ENCODE measurements at regions not wholly inside any gene's neighbourhood (a gene's known extent, or its start where the extent isn't known, plus 50 kb on each side); places are given as distances from the start of the nearest gene placed in this dataset.

DNA sequence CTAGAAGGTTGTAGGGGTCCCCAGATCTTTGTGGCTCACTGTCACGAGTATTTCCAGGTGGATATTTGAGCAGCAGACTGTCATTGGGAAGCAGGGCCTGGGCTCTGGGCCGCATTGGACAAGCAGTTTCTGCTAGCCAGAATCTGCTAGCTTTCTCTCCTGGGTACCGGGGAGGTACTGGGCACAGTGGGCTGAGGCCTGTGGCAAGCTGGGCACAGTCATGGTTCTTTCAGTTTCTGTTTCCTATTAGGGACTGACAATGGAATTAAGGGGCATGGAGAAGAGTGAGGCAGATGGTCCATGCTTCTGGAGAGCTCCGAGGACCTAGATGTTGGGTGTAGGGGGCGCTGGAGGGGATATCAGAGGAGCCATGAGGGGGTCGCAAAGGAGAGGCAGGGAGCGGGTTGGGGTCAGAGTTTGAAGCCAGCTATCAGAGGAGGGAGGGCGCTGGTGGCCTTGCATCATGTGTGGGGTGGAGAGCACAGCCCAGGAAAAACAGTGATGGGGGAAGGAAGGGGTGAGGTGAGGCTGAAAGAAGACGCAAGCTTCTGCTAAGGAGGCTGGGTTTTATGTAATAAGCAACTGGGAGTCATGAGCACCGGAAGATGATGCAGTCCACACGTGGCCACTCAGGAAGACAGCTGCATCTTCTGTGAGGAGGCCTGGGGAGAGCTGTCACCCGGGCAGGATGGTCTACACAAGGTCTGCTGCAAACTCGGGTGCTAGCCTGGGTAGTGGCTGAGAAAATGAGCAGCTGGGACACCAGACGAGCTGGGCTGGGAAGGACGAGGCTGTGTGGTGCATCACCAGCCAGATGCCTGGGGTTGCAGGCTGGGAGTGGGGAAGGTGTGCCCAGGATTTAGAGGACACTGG lies 72.7 kb downstream of the IER5 start:
- no peak for ATAC-seq (ENCODE audit: insufficient number of reproducible peaks, low FRiP score, low read depth)
- Histone ChIP-seq H3K4me1 (ENCODE audit: control insufficient read depth in 1 of 2, low read depth in 2 of 2) (peaks cover 9 to 10% of the 10 kb centered on the region in 2 donors), H3K27me3 (replicated peaks; ENCODE audit: insufficient read depth) (no peaks in the 10 kb centered on the region), H3K4me3 (no peak overlapping the region), H3K36me3 (no peaks in the 10 kb centered on the region), H3K27ac (no peak overlapping the region), H3K9me3 (peaks cover 11% of the 10 kb centered on the region)
- TF ChIP-seq, protein P1, sequence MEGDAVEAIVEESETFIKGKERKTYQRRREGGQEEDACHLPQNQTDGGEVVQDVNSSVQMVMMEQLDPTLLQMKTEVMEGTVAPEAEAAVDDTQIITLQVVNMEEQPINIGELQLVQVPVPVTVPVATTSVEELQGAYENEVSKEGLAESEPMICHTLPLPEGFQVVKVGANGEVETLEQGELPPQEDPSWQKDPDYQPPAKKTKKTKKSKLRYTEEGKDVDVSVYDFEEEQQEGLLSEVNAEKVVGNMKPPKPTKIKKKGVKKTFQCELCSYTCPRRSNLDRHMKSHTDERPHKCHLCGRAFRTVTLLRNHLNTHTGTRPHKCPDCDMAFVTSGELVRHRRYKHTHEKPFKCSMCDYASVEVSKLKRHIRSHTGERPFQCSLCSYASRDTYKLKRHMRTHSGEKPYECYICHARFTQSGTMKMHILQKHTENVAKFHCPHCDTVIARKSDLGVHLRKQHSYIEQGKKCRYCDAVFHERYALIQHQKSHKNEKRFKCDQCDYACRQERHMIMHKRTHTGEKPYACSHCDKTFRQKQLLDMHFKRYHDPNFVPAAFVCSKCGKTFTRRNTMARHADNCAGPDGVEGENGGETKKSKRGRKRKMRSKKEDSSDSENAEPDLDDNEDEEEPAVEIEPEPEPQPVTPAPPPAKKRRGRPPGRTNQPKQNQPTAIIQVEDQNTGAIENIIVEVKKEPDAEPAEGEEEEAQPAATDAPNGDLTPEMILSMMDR (IDR thresholded peaks at IDR 0.05): no peak
- DNase-seq (ENCODE audit: low spot score): no peak

DNA sequence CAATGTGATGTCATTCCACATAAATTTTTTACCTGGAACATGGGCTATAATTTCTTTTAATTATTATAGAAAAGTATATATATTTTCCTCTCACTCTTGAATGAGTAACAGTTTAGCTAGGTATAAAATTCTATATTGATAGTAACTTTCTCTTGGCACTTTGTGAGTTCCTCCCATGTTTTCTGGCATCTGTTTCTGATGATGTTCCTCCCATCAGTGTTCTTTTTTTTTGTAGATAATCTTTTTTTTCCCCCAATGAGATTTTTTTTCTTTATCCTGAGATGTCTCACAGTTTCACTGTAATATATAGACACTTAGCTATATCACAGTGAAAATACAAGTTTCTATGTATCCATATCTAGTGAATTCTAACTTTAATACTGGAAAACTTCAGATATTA lies 75.2 kb downstream of the IER5 start:
- Histone ChIP-seq H3K36me3 (no peaks in the 10 kb centered on the region), H3K27ac (no peak overlapping the region), H3K27me3 (replicated peaks; ENCODE audit: insufficient read depth) (no peaks in the 10 kb centered on the region), H3K4me1 (ENCODE audit: control insufficient read depth in 1 of 2, low read depth in 2 of 2) (peaks cover 9 to 13% of the 10 kb centered on the region in 2 donors), H3K9me3 (peaks cover 11% of the 10 kb centered on the region), H3K4me3 (no peak overlapping the region)
- ATAC-seq (ENCODE audit: insufficient number of reproducible peaks, low FRiP score, low read depth) (no peak), DNase-seq (ENCODE audit: low spot score) (no peak)
- TF ChIP-seq, protein P1 (IDR thresholded peaks at IDR 0.05): no peak

DNA sequence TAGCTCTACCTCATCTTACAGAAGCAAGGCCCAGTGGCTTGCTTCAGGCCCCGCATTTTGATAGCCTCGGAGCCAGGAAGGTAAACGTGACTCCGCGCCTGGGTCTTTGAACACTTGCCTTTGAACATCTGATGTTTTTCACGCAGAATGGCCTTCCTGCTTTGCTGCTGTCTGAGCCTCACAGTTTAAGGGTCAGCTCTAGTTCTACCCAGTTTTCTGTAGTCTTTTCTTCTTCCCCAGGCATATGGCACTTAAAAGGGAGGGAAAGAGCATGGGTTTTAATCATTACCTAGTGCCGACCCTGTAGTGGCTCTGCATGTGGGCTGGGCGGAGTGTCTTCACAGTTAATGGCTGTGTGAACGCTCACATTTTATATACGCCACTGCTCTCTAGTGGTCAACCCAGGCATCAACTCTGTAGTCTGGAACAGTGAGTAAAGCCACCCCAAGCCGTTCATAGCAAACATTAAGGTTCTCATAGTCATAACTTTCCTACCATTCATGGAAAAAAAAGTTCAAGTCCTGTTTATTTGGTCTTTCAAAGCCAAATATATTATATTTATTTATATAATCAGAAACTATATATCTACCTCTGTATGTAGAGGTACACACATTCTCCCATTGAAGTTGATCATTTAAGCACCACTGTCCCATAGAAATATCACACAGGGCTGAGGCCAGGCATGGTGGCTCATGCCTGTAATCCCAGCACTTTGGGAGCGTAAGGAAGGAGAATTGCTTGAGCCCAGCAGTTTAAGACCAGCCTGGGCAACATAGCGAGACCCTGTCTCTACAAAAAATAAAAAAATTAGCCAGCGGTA lies 78.1 kb downstream of the IER5 start:
- peak; percentile 85 for ATAC-seq (ENCODE audit: insufficient number of reproducible peaks, low FRiP score, low read depth)
- H3K27ac ChIP-seq: no peak overlapping the region
- no peaks in the 10 kb centered on the region for H3K36me3 ChIP-seq
- H3K9me3 ChIP-seq: peaks cover 11% of the 10 kb centered on the region
- peaks cover 0 to 5% of the 10 kb centered on the region in 2 donors for H3K4me1 ChIP-seq (ENCODE audit: control insufficient read depth in 1 of 2, low read depth in 2 of 2)
- peak; percentile 41 for DNase-seq (ENCODE audit: low spot score)
- H3K27me3 ChIP-seq (replicated peaks; ENCODE audit: insufficient read depth): no peaks in the 10 kb centered on the region
- H3K4me3 ChIP-seq: no peak overlapping the region
- TF ChIP-seq, protein P1 (IDR thresholded peaks at IDR 0.05): peak; percentile 85

DNA sequence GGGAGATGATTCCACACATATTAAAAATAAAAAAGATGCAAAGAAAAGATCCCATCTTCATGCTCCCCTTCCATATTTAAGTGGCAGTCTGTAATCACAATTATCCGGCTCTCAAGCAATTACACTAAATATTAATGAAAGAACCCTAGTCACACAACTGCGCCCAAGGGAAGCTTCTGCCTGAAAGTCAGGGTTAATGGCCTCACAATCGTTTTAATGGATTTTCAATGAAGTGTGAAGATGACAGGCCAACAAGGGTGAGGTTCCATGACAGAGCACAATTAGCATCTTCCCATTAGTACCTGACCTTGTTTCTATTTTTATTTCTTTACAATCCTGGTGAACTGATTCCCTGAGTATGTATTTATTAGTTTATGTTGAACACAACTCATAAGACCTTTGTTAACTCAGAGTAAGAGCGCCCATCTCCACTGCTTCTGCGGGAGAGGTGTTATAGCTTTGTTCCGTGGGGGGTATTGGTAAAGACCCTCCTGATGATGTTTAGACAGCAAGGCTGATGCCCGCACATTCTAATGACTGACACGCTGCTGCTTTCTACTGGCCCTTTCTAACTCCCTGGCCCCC lies 80.9 kb downstream of the IER5 start:
- Histone ChIP-seq H3K4me1 (ENCODE audit: control insufficient read depth in 1 of 2, low read depth in 2 of 2) (peaks cover 0 to 5% of the 10 kb centered on the region in 2 donors), H3K27me3 (replicated peaks; ENCODE audit: insufficient read depth) (no peaks in the 10 kb centered on the region), H3K9me3 (peaks cover 6% of the 10 kb centered on the region), H3K4me3 (no peak overlapping the region), H3K36me3 (no peaks in the 10 kb centered on the region), H3K27ac (no peak overlapping the region)
- no peak for ATAC-seq (ENCODE audit: insufficient number of reproducible peaks, low FRiP score, low read depth)
- TF ChIP-seq, protein P1 (IDR thresholded peaks at IDR 0.05): no peak
- DNase-seq (ENCODE audit: low spot score): no peak

DNA sequence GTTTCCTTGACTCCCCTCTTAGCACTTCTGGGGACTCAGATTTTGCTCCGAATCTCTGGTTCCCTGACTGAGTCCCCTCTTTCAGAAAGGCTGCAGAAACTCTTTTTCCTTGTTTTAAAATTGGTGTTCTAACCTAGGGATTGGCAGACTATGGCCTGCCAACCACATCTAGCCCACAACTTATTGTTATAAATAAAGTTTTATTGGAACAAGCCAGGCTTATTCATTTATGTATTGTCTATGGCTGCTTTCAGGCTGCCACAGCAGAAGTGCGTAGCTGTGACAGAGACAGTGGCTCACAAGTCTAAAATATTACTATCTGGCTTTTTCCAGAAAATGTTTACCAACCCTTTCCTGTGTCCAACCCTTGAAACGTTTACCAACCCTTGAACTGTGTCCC lies 81.7 kb downstream of the IER5 start:
- H3K4me1 ChIP-seq (ENCODE audit: control insufficient read depth in 1 of 2, low read depth in 2 of 2): peaks cover 0 to 5% of the 10 kb centered on the region in 2 donors
- H3K9me3 ChIP-seq: peaks cover 6% of the 10 kb centered on the region
- H3K27ac ChIP-seq: no peak overlapping the region
- H3K27me3 ChIP-seq (replicated peaks; ENCODE audit: insufficient read depth): no peaks in the 10 kb centered on the region
- no peaks in the 10 kb centered on the region for H3K36me3 ChIP-seq
- no peak overlapping the region for H3K4me3 ChIP-seq
- TF ChIP-seq, protein P1 (IDR thresholded peaks at IDR 0.05): no peak
- ATAC-seq (ENCODE audit: insufficient number of reproducible peaks, low FRiP score, low read depth): no peak
- no peak for DNase-seq (ENCODE audit: low spot score)

Data from thoracic aorta (tissue), 2 donors.